GM18505 (cell line): ENCODE measurements at regions not wholly inside any gene's neighbourhood (a gene's known extent, or its start where the extent isn't known, plus 50 kb on each side); places are given as distances from the start of the nearest gene placed in this dataset.

Experiments
- ATAC-seq: cut with Tn5 transposase; IDR thresholded peaks from one replicate; pipeline ENCODE4 v1.9.1; 2021; ENCODE audit not compliant: unreplicated experiment
- POLR2A ChIP-seq: IDR thresholded peaks from 4 replicates; pipeline ENCODE4 v1.6.1; 2011; ENCODE audit warnings: borderline replicate concordance; ENCODE audit not compliant: insufficient read depth, insufficient read length; ENCODE audit errors: extremely low read depth

GRCh38 chr16:86865851-86866662 lies 287.7 kb downstream of the FOXL1 start:
- TF ChIP-seq POLR2A = no peak
- no peak for ATAC-seq

GRCh38 chr16:86866986-86867722 lies 288.8 kb downstream of the FOXL1 start:
- TF ChIP-seq POLR2A = no peak

GRCh38 chr16:86868070-86868469 lies 289.7 kb downstream of the FOXL1 start:
- no peak for TF ChIP-seq POLR2A
- ATAC-seq = no peak

More at GRCh38 chr16:86866986-86867722, 288.8 kb downstream of the FOXL1 start:
- no peak for ATAC-seq

- TF ChIP-seq POLR2A = no peak
- ATAC-seq = no peak
These were observed 290.4 kb downstream of the FOXL1 start for GRCh38 chr16:86868786-86869185.

GRCh38 chr16:86869288-86870022 lies 291.1 kb downstream of the FOXL1 start:
- no peak for TF ChIP-seq POLR2A
- ATAC-seq = no peak

GRCh38 chr16:86870380-86870779 lies 292.0 kb downstream of the FOXL1 start:
- ATAC-seq = no peak
- TF ChIP-seq POLR2A = no peak

GRCh38 chr16:86872131-86872530 lies 293.8 kb downstream of the FOXL1 start:
- ATAC-seq = no peak
- no peak for TF ChIP-seq POLR2A

GRCh38 chr16:86872833-86873232 lies 294.5 kb downstream of the FOXL1 start:
- no peak for TF ChIP-seq POLR2A
- ATAC-seq = no peak

GRCh38 chr16:86874141-86874540 lies 295.8 kb downstream of the FOXL1 start:
- no peak for TF ChIP-seq POLR2A
- ATAC-seq = no peak

GRCh38 chr16:86876499-86876898 lies 298.1 kb downstream of the FOXL1 start:
- no peak for TF ChIP-seq POLR2A
- no peak for ATAC-seq

- TF ChIP-seq POLR2A = no peak
- ATAC-seq = no peak
These were observed 298.8 kb downstream of the FOXL1 start for GRCh38 chr16:86877108-86877507.

- no peak for ATAC-seq
- TF ChIP-seq POLR2A = no peak
These were observed 299.5 kb downstream of the FOXL1 start for GRCh38 chr16:86877835-86878234.
